ENCODE measurements at regions not wholly inside any gene's neighbourhood (a gene's known extent, or its start where the extent isn't known, plus 50 kb on each side); places are given as distances from the start of the nearest gene placed in this dataset.

- no peak for TF ChIP-seq CTCF (IDR thresholded peaks at IDR 0.05)
Observed at GRCh38 chrY:8629636-8630035, 707.6 kb upstream of the TSPY4 start.

GRCh38 chrY:8638111-8638510 is 699.2 kb upstream of the TSPY4 start:
- TF ChIP-seq CTCF (IDR thresholded peaks at IDR 0.05), result no peak

DNA sequence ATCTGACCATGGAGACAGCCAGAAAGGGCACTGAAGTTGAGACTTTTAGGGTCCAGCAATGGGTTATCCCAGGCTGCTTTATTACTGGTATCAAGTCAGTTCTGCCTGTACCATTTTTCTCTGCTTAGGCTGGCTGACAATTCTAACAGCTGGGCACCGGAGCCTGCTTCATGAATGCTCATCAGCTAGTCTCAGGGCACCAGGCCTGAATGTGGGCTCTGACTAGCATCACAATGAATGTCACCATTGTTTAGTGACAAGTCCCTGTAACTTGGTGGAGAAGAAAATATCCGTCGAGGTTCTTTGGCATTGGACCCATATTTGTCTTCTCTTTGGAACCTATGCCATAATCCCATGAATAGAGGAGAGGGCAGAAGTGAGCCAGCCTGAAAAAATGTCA is 692.3 kb upstream of the TSPY4 start:
- TF ChIP-seq CTCF (IDR thresholded peaks at IDR 0.05), result no peak

GRCh38 chrY:8652445-8652844 is 684.8 kb upstream of the TSPY4 start:
- TF ChIP-seq CTCF (IDR thresholded peaks at IDR 0.05), result no peak

DNA sequence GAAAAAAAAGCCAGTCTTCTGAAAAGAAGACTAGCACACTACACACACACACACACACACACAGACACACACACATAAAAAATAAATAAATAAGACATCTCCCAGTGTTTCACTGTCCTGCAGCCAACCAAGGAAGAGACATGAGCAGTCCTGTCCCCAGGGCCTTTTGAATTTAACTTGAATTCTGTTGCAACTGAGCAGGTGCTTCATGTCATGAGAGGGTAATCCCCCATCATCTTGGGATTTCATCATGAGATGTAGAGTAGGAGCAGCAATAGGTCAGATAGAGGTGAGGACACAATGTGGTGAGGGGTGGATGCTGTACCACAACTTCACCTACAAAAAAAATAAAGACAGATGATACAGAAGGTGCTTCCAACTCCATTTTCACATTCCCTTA is 682.2 kb upstream of the TSPY4 start:
- TF ChIP-seq CTCF (IDR thresholded peaks at IDR 0.05), result no peak

DNA sequence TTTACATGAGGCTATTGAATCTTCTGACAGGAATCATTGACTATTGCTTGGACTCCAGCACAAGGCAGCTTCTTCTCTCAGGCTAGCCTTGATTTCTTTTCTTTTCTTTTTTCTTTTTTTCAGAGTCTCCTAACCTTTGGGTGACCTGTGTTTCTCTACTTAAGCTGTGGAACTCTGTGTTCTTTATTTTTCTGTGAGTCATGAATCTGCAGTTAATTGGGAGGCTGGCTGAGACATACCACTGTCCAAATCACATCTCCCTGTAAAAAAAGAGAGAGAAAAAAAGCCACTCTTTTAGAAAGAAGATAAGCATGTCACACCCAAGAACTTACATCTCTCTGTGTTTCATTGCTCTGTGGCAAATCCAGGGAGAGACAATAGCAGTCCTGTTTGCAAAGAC is 681.2 kb upstream of the TSPY4 start:
- no peak for TF ChIP-seq CTCF (IDR thresholded peaks at IDR 0.05)

GRCh38 chrY:8656515-8656914 is 680.7 kb upstream of the TSPY4 start:
- no peak for TF ChIP-seq CTCF (IDR thresholded peaks at IDR 0.05)

GRCh38 chrY:8659721-8660120 is 677.5 kb upstream of the TSPY4 start:
- TF ChIP-seq CTCF (IDR thresholded peaks at IDR 0.05), result no peak

Data from LNCAP (cell line).